Fibroblast of gingiva (primary cell): ENCODE measurements at regions not wholly inside any gene's neighbourhood (a gene's known extent, or its start where the extent isn't known, plus 50 kb on each side); places are given as distances from the start of the nearest gene placed in this dataset.

Source experiments
- DNase-seq: peaks from one replicate; pipeline ENCODE4 v3.0.0-alpha.2; 2011; ENCODE audit warnings: low read depth

DNA sequence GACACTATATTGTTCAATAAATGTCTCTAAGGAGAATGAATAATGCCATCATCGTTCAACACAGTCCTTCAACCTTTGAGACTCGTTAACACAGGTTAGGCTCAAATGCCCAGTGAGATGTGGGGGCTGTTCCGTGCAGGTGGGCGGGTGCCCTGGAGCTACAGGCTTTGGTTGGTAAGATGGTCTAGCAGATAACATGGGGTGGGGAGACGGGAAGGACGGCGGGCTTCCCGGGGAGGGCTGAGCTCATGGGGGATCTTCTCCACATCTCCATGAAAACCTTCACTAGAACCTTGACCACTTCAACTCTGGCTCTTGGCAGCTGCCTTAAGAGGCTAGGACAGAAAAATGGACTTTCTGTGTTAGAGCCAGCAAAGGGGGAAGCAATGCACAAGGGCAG is 134.1 kb upstream of the TCERG1L start:
- no peak for DNase-seq

DNA sequence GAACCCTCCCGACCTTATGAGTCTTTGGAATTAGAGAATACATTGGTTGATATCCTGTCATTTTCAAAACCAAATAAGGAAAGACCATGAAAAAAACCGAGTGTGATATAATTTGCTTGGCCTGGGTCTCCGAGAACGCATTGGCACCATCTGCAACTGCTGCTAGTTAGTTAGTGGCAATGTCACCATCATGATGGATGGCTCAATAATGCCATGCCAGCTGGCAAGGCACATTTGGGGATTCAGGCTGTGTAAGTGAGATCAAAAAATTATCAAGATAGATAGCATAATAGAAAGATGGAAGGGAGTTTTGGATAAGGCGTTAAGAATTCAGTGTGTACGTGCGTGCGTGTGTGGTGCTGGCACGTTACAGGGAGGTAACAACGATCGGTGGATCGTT is 134.7 kb upstream of the TCERG1L start:
- no peak for DNase-seq

DNA sequence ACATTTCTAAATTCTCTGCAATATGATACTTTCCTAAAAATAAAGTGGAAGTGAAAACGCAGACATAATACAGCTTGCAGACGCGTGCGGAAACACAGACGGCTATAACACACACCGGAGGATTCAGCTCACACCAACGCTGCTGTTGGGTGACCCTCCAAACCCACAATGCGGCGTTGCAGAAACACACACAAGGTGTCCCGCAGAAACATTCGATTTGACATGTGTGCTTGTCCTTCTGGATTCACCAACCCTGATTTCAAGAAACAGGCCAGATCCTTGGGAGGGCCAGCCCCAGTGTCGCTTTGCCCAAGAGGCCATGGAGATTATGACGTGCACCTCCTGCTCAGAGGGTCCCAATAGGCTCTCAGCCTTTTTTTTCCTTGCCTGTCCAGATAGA is 136.7 kb upstream of the TCERG1L start:
- no peak for DNase-seq

- DNase-seq, result no peak
Observed at GRCh38 chr10:131448883-131449282, 137.4 kb upstream of the TCERG1L start.

DNA sequence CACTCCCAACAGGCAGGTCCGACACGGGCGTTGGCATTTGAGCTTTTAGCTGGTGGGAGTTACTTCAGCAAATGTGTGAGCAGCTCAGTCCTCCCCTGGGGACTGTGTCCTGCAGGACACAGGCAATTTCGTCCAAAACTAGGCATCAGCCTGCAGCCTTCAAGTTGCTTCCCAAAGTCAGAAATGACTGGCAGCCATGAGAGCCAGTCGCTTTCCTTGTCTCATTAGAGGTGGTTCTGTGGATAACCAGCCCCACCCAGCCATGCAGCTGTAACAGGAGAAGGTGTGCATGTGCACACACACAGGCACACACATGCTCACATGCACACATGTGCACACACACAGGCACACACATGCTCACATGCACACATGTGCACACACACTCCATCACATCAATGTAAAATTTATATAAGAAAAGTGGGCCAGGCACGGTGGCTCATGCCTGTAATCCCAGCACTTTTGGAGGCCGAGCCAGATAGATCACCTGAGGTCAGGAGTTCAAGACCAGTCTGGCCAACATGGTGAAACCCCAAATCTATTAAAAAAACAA is 138.8 kb upstream of the TCERG1L start:
- no peak for DNase-seq

DNA sequence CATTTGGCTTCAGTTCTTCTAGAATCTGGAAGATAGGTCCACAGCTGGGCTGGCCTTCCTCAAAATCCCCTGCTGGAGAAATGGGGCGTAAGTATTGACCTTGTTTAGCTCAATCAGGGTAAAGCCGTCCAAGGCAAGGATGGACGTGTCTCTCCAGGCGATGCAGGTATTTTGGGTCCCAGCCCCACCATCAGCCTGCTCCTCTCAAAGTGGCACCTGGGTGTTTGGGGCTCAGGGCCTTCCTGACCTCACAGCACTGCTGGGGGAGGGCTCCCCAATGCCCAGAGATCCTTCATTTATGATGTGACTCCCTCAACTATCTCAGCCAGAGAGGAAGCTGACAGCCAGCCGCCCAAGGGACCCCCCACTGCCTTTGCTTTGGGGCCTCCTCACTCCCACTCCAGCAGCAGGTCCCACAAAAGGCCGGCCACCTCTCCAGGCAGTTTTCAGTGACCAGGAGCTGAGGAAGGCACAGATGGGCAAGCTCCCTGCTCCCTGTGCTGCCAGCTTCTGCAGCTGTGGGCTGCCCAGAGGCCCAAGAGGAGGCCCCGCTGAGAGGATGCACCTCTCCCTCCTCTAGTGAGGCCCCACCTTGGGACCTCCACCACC is 140.0 kb upstream of the TCERG1L start:
- no peak for DNase-seq

GRCh38 chr10:131452926-131453720 is 141.6 kb upstream of the TCERG1L start:
- DNase-seq, result no peak

DNA sequence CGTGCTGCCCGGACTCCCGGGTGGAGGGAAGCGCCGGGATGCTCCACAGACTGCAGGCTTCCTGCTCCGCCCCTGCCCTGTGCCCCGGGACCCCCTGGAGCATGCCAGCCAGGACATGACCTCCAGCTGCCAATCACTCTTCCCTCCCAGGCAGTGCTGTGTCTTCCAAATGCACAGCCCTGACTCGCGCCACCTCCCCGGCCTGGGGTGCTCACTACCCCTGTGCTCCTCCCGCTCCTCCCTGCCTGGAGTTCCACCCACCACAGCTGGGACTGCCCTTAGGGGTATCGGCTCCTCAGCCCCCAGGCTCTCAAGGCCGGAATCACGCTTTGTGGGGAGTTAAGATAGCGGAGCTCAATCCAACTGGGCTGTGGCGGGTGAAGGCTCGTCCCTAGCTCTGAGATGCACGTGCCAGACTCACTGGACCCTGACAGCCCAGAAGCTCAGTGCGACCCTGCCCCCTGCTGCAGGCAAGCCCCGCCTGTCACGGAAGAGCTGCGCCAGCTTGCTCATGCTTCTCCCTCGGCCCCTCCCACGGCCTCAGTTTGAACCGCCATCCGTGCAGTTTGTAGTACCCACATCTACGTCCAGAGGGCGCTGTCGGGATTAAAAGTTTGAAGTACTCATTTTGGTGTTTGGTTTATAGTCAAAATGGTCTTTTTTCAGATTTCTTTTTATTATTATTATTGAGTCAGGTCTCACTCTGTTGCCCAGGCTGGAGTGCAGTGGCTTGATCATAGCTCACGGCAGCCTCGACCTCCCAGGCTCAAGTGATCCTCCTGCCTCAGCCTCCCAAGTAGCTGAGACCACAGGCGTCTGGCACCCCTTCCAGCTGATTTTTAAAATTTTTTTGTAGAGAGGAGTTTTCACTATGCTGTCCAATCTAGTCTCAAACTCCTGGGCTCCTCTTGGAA is 142.5 kb upstream of the TCERG1L start:
- no peak for DNase-seq

GRCh38 chr10:131456411-131456810 is 144.9 kb upstream of the TCERG1L start:
- no peak for DNase-seq

- DNase-seq, result no peak
Observed at GRCh38 chr10:131461093-131461492, 149.6 kb upstream of the TCERG1L start.

DNA sequence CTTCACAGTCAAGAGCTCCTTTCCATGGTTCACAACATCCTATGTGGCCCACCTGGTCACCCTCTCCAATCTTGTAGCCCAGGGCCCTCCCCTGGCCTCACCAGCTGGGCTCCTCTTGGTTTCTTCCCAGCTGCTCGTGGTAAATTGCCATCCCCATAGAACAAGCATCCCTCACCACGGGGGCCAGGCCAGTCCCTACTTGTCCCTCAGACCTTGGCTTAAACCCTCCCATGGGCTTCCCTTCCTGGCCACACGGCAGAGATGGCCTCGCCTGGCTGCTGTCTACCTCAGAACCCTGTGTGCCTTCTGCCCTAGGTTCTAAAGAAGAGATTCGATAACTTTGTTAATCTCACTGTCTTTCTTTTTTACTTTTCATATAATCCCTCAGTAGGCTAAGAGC is 153.3 kb upstream of the TCERG1L start:
- DNase-seq, result no peak

- no peak for DNase-seq
Observed at GRCh38 chr10:131469551-131469950, 158.0 kb upstream of the TCERG1L start.

DNA sequence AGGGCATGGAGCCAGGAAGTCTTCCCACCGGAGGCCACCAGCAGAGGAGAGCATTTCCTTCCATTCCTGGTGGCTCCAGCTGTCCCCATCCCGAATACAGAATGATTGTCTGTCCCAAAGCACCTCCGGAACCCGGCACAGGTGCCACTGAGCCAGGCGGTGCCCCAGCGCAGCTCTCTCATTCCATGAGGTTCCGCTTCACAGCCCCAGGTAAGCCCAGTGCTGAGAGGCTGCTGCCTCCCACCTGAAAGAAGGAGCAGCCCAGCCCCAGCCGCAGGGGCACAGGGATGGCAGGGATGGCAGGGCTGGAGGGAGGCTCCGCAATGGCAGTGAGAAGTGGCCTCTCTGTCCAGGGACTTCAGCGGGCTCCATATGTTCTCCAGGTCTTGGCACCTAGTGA is 162.1 kb upstream of the TCERG1L start:
- DNase-seq, result no peak

- no peak for DNase-seq
Observed at GRCh38 chr10:131474416-131474815, 162.9 kb upstream of the TCERG1L start.

- no peak for DNase-seq
Observed at GRCh38 chr10:131475043-131475442, 163.5 kb upstream of the TCERG1L start.

- no peak for DNase-seq
Observed at GRCh38 chr10:131475803-131476202, 164.3 kb upstream of the TCERG1L start.

- DNase-seq, result no peak
Observed at GRCh38 chr10:131477457-131478121, 166.1 kb upstream of the TCERG1L start.

GRCh38 chr10:131478377-131478989 is 167.0 kb upstream of the TCERG1L start:
- DNase-seq, result no peak

DNA sequence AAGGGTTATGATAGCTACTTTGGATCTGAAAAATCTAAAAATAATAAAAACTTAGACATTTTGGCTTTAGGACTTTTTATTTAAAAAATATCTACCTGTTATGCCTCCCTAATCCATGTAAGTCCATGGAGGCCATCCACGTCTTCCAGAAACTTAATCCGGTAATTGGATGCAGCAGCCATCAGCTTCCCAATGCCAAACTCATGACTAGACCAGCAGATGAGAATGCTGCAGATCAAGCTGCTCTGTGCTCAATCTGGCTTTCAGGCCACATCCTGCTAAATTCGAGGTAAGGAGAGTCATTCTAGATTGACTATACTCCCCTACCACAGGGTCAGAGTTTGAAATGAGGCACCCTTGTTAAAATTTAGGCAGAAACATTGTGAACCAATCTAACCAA is 168.5 kb upstream of the TCERG1L start:
- DNase-seq, result no peak

- DNase-seq, result no peak
Observed at GRCh38 chr10:131480861-131481260, 169.3 kb upstream of the TCERG1L start.

DNA sequence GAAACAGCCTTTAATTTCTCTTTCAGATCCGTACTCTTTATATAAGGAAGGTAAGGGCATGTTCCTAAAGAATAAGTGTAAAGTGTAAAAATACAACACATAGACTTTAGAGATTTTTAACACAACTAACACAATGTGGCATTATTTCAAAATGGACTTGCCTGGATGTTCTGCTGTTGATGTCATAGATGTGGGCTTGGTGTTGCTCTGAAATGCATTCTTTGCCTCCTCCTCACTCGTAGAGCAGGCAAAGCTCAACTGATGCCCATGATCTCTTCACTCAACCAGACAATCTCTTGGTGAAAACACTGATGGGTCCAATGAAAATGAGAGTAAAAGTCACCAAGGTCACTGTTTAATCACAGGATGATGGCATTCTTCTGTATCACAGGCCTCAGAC is 174.2 kb upstream of the TCERG1L start:
- no peak for DNase-seq

GRCh38 chr10:131487822-131488221 is 176.3 kb upstream of the TCERG1L start:
- DNase-seq, result no peak
